AG20443 (cell line): ENCODE measurements at regions not wholly inside any gene's neighbourhood (a gene's known extent, or its start where the extent isn't known, plus 50 kb on each side); places are given as distances from the start of the nearest gene placed in this dataset.
"Not testable (repeated sequence)": the region's sequence is repeated elsewhere in the genome, so short reads cannot be mapped to it uniquely, and the experiment has no call there.

ENCODE experiments used
- DNase-seq: peaks from one replicate; pipeline ENCODE4 v3.0.0; 2012; ENCODE audit warnings: low spot score, mixed read lengths

DNA sequence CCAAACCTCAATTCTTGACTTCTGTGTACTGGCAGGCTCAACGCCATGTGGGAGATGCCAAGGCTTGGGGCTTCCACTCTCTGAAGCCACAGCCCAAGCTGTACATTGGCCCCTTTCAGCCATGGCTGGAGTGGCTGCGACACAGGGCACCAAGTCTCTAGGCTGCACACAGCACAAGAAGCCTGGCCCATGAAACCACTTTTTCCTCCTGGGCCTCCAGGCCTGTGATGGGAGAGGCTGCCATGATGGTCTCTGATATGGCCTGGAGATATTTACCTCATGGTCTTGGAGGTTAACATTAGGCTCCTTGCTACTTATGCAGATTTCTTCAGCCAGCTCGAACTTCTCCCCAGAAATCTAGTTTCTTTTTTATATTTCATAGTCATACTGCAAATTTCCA, 724.1 kb downstream of the RNF144A start:
- DNase-seq = not testable (repeated sequence)

DNA sequence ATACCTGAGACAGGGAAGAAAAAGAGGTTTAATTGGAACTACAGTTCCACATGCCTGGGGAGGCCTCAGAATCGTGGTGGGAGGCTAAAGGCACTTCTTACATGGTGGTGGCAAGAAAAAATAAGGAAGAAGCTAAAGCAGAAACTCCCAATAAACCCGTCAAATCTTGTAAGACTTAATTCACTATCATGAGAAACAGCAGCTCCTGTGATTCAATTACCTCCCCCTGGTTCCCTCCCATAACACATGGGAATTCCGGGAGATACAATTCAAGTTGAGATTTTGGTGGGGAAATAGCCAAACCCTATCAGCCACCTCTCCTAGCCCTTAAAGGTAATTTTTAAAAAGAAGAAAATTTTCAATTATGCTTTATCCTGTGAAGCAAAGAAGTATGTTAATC, 728.8 kb downstream of the RNF144A start:
- DNase-seq = no peak

DNA sequence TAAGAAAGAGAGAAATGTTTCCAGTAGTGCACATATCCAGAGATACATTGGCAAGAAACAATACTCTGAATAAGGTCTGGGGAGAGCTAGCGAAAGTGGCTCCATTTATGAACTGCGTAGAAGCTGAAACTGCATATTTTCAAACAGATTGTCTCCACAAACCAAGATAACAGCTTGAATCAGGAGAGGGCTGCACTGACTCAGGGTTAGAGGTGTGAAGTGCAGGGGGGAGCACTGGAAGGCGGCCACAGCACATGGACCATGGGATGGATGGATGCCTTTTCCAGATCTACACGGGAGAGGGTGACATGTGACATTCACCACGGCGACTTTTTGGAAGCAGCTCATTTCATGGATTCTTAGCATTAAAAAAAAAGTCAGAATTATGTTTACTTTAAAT, 729.4 kb downstream of the RNF144A start:
- DNase-seq = no peak

DNA sequence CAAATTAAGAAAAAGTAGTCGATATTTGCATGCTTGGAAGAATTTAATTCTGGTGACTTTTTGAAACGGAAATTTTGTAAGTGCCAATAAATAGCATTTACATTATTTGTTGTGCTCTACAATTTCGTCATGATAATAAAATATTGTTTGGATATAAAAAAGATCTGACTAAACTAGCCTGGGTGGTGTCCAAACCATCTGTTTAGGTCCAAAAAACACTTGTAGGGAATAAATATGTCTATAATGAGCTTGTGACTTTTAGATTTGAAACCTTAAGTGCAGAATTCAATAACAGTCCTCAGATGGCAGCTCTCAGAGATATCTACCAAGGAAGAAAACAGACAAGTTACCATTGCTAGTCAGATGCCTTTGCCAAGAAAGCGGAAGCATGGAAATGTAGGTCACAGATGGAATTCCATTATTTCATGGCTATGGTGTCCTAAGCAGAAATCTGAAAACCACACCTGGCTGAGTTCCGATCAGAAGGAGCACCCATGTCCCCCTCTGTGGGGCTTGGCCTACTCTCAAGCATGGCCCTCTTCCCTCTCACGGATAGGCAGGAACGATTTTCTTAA, 731.1 kb downstream of the RNF144A start:
- DNase-seq = no peak

DNA sequence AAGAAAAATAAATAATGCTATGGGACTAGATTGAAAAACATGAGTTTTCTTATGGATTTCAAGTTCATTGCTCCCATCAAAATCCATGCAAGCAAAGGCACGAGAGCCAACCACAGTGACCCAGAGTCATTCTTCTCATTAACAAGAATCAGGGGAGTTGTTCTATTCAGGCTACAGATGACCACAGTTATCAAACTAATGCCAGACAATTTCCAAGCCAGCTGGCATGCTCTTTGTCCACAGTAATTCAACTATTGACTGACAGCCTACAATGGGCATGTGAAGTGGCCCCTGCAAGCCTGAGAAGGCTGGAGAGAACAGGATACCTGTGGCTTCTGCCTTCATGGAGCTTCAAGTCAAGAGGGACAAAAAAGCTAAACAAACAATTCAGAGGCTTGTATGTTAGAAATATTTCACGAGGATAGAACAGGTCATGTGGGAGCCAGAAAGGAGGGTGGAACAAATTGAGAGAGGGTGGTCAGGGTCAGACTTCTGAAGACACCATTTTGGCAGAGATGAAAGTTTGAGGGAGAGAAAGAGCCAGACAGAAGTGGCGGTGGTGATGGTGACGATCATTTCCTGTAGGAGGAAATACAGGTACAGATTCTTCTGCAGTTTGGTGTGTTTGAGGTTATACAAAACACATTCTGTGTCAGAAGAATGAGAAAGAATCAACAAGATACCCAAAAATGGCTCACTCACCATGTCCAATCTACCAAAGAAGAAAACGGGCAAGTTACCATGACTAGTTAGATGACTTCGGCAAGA, 732.4 kb downstream of the RNF144A start:
- DNase-seq = no peak

DNA sequence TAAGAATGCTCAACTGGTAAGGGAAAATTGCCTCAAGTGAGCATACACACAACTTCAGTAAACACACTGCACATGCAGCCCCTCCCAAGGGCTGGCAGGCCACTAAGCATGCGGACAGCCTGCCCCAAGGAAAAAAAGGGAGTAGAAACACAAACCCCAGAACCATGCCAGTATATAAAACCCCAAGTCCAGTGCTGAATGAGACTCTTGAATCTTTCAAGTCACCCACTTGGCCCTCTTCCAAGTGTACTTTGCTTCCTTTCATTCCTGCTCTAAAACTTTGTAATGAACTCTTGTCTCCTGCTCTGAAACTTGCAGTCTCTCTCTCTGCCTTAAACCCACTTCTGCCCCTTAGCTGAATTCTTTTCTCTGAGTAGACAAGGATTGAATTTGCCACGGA, 736.4 kb downstream of the RNF144A start:
- no peak for DNase-seq

DNA sequence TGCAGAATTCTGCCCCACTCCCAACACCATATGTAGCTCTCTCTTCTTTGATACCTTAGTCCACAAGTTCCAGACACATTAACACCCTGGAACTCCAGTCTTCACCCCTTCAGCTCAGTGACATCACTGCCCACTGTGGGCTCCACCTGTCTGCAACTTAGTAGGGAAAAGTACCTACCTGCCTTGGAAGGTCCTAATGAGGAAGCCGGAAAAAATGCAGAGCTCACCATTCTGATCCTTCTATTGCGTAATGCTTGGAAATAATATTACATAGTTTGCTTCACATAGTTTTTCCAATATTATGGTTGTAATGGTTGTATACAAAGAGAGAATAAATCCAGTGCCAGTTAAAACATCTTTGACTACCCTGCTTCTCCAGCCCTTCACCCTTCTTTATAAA, 738.4 kb downstream of the RNF144A start:
- no peak for DNase-seq

DNA sequence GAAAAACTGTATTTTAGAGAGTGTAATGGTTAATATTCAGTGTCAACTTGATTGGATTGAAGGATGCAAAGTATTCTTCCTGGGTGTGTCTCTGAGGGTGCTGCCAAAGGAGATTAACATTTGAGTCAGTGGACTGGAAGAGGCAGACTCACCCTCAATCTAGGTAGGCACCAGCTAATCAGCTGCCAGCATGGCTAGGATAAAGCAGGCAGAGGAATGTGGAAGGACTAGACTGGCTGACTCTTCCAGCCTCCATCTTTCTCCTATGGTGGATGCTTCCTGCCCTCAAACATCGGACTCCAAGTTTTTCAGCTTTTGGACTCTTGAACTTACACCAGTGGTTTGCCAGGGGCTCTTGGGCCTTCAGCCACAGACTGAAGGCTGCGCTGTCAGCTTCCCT, 740.3 kb downstream of the RNF144A start:
- not testable (repeated sequence) for DNase-seq

DNA sequence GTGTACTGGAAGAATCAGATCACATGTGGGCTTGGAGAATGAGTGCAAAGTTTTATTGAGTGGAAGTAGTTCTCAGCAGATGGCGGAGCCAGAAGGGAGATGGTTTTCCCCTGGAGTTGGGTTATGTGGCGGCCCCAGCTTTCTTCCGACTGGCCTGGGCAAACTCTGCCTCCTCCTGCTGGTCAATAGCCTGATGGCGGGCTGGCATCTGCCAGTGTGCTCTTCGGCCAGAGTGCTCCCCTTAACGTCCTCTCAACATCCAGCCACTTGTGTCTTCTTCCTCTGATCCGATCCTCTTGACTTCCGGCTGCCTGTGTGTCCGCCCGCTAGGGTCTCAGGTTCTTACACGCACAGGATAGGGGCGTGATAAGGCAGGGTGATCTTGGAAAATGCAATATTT, 741.3 kb downstream of the RNF144A start:
- DNase-seq = no peak

DNA sequence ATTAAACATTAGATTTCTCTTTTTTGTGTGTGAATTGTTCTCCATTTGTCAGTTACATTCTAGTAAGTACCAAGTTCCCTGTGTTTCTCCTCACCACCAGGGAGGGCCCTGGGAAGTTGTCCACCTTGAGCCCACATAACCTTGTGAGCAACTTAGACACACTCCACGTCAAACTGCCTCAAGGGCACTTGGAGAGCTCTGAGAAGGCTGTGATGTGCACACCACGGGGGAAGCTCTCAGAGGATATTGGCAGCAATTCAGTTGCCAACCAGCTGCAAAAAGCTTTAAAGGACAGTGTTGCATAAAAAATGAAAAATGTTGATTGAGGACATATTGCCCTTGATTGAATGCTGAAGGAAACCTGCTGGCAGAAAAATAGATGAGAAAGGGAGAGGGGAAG, 743.6 kb downstream of the RNF144A start:
- no peak for DNase-seq

DNA sequence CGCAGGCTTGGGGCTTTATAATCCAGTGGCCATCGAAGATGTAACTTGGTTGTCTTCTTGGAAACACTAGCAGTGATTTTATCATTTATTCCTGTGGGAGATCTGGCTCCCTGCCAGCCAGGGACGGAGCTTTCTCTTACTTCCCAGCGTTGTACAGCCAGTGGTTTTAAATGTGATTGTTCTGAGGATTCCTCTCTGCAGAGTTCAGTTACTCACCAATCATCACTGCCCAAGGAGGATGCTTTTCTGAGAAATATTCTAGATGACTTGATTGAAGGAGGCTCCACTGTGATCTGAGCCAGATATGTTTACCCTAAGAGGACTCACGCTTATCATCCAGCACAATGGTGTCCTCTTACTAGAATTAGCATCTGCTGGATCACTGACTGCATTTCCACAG, 744.3 kb downstream of the RNF144A start:
- DNase-seq = no peak

DNA sequence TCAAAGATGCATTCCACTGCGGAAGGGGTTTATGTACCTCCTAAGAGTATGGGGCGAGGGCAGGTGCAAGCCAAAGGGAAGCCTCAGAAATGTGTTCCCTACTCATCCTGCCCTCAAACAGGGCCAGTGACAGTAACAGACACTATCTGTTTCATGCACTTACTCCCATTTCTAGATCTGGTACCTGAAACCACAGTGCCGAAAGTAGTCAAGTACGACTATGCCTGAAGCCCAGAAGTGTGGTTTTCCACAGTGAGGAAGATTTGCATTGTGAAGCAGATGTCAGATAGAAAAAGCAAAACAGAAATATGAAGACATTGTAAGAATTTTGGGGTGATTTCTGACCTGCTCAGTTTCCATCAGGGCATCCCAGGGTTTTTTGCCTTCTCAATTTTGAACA, 748.7 kb downstream of the RNF144A start:
- DNase-seq = no peak

DNA sequence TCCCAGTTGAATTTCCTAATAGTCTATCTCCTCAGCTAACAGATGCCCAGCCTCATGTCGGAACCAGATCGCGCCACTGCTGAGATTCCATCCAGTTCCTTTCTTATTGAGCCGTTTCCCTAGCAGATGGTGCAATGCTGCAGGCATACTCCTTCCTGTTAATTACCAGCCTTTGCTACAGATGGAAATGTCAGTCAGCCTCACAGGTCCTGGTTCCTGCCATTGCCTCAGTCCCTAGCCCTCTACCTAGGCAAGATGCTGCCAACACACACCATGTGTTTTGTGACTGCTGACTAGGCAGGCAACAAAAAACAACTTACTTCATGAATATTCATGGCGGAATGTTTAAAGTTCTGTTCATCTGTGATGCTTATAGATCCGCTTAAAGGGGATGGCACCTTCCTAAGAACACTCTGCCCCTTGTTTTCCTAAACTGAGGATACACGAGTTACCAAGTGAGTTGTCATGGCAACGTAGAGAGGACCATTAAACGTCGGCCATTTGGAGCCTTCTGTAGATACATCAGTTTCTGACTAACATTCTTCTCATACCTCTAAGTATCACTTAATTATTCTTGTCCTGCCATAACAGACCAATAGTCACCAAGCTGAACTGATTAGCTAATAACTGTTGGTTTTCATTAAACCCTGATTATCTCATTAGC, 749.5 kb downstream of the RNF144A start:
- DNase-seq = no peak

DNA sequence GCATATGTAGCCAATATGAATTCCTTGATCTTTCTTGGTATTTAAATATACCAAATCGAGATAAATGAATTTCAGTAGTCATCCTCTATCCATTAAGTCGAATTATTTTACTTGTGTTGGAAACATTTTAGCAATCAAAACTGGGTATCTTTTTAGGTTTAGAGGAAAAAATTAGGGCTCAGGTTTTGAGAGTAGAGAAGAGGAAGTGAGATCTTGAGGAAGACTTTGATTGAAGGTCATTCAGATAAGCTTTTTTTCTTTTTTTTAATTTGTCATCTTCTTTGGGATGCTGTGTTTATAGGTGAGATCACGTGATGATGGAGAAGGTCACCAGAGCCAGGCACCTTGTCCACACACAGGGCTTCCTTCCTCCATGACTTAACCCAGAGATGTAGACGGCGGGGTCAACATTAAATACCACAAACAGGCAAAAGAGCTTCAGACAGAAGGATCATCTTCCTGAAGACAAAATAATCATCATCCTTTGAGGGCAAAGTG, 750.1 kb downstream of the RNF144A start:
- DNase-seq = no peak

DNA sequence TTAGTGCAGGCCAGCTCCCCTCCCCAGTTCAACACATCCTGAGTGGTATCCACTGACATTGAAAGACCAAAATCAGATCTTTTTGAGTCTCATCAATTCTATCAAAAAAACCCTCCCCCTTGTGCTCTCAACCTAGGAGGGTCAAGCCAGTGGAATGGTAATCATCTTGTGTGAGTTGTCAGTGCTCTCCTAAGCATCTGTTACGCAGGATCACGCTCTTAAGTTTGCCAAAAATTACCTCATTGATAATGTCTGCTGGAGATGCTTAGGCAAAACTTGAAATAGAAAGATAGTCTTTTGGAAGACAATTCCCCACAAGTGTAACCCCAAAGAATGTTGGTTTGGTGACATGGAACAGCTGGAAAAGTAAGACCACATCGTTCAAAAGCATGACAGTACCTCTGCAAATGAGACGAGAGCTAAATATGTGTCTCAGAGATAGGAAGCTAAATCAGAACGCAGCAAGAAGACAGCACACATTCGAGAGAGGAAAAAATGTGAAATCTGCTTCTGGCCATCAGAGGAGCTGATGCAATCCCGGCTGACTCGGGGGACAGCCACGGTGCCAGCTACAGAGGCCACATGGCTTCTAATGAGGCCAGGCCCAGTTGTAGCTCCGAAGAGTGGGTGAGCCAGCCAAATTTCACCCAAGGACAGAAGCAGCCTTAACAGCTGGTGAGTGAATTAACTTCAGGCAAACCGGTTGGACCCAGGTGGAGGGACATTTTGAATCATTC, 753.9 kb downstream of the RNF144A start:
- DNase-seq = peak; percentile 66

DNA sequence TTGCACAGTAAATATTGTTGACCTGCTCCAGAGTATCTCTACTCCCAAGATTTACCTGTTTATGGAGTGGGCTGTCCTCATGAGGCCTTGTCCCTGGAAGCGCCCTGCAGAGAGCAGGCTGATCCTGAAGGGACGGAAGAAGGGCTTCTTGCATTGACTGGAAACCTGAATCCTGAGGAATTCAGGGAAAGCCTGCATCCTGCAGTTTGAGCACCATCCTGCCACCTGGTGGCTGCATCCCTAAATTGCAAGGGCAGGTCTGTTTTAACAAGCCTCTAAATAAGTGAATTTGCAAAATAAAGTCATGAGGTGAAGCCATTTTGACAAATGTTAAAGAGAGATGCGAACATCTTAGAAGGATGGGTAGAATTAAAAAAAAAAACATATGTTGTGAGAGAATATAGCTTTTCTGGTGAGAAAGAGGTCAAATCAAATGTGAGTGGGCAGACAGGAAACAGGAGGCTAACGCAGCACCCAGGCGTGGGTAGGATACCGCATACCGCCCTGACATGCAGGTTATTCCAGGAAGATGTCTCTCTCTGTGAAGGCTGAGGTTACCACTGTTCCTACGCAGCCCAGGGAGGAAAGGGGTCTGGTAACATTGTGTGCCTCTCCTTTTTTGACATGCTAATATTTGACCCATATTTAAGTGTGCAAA, 754.9 kb downstream of the RNF144A start:
- DNase-seq = peak; percentile 19

DNA sequence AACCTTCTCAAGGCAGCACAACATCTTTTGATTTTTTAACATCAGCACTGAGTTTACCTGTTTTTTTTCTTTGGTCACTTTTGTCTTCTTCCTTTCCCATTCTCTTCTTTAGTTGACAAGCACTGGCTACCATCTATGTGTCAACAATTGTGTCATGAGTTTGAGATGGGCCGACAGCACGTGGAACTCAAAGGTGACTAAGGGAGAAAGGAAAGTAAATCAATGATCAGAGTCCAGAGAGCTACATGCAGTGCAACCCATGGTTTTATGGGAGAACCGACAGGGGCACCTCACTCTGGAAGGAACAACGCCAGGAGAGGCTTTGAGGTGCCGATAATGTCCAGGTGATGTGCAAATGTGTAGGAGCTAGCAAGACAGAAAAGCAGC, 755.5 kb downstream of the RNF144A start:
- no peak for DNase-seq

DNA sequence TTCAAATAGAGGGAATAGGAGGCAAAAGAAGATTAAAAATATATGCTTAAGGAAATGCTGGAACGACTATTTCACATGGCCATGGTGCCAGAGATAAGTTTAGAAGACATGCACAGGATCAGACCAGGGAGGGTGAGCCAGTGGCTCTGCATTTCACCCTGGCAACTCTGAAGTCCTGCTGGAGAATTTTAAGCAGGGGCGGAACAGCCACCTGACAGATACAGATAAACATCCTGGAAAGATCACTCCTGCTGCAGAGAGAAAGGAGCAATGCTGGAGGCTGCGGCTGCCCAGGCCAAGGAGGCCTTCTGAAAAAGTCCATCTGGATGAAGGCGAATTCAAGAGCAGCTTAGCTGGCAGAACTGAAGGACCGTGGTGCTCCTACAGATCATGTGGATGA, 755.9 kb downstream of the RNF144A start:
- DNase-seq = no peak

DNA sequence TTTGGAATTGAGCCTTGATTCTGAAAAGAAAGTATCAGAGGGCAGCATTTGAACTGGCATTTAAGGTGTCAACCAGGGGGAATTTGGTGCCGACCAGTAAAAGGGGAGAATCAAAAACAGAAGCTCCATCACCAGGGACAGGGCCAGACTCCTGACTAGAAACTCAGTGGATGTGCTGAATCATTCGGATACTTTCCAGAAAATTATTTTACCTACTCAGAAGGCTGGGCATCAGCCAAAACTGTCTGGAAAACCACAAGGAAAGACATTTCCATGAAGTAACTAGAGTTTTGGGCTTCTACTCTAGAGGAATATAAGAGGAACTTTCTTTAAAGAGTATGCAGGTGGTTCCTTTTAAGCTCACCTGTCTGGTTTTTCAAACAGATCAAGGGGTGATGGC, 756.6 kb downstream of the RNF144A start:
- peak; percentile 34 for DNase-seq

DNA sequence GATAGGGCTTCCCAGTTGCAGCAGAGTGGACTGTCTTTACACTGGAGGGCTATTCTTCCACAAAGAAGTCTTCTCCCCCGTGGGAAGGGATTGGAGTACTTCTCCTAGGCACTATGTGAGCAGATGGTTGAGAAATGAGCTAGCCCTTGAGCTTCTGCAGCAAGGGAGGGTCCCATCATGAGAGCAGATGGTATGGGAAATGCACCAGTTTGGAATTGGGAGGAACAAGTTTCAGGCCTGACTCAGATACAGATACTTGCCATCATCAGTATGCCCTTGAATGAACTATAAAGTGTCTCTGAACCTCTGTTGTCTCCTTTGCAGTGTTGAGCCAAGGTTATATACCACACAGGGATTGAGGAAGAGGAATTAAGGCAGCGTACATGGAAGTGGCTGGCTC, 757.4 kb downstream of the RNF144A start:
- peak; percentile 34 for DNase-seq

DNA sequence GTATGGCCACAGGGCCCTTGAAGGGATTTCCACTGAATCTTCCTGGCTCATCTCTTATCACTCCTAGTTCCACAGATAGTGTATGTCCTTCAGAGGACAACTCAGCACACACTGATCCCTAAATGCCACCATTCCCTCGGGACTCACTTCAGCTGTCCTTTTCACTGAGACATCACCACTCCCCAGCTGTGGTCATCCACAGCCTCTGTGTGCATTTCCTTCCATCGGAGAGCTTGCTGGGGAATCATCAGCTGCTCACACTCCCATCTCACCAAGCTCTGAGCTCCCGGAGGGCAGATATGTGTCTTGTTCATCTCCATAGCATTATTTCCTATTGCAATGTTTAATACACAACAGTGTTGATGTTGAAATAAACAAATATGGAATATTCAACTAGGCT, 759.5 kb downstream of the RNF144A start:
- no peak for DNase-seq

DNA sequence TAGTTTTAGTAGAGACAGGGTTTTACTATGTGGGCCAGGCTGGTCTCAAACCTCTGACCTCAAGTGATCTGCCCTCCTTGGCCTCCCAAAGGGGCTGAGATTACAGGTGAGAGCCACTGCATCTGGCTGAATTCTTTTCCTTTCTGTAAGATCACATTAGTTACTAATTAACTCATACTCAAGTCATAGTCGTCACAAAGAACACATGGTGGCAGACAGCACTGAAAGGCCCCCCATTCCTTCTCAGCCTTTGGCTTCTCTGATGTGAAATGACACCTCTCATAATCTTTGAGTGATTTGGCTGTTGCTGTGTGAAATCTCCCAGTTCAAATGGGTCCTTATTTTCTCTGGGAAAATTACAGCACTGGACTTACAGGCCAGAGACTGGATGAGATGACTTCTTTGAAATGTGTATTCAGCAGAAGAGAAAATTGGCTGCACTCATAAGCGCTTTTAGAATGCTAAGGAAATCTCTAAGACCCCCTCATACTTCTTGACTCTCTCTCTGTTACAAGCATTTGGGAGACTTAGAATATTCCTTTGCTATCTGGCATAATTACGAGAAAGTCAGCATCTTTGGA, 764.8 kb downstream of the RNF144A start:
- DNase-seq = no peak
